ENCODE measurements at regions not wholly inside any gene's neighbourhood (a gene's known extent, or its start where the extent isn't known, plus 50 kb on each side); places are given as distances from the start of the nearest gene placed in this dataset.
A peak's percentile ranks its signal among the peaks of the same experiment; 100 is the strongest.
"Not testable (repeated sequence)": the region's sequence is repeated elsewhere in the genome, so short reads cannot be mapped to it uniquely, and the experiment has no call there.

GRCh38 chr6:144510859-144511258 is 225.7 kb downstream of the UTRN start:
- DNase-seq (no peak), ATAC-seq (replicated peaks in 1 of 2) (no peak)
- peaks cover 2 to 4% of the 10 kb centered on the region in 2 donors for H3K9me3 Mint-ChIP-seq
- H3K4me1 Mint-ChIP-seq (ENCODE audit: low read depth), result no peaks in the 10 kb centered on the region
- H3K27ac Mint-ChIP-seq, result no peak overlapping the region
- no peak overlapping the region for H3K4me3 Mint-ChIP-seq
- peaks cover 7 to 22% of the 10 kb centered on the region in 2 donors for H3K36me3 Mint-ChIP-seq (ENCODE audit: insufficient read depth in 2 of 2)
- no peaks in the 10 kb centered on the region for H3K27me3 Mint-ChIP-seq (ENCODE audit: low read depth)

DNA sequence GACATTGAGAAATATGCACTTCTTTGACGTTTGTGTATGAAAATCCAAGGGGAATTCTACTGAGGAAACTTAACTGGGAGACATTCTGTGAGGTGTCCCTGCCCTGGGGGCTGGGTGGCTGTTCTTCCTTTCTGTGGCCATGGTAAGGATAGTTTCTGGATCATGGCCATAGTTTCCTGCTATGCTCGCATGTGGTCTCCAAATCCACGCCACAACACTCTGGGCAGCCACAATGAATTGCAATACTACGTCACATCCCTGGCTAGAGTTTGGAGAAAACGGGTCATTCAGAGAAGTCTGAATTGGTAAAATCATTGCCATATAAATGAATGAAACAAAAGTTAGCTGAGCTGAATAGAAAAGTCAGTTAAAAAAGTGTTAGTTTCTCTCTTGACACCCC is 230.6 kb downstream of the UTRN start:
- Mint-ChIP-seq H3K4me1 (ENCODE audit: low read depth) (no peaks in the 10 kb centered on the region), H3K36me3 (ENCODE audit: insufficient read depth in 2 of 2) (peaks cover 2 to 11% of the 10 kb centered on the region in 2 donors), H3K4me3 (no peak overlapping the region), H3K27me3 (ENCODE audit: low read depth) (no peaks in the 10 kb centered on the region), H3K27ac (no peak overlapping the region), H3K9me3 (no peaks in the 10 kb centered on the region)
- no peak for DNase-seq
- ATAC-seq (replicated peaks in 1 of 2), result no peak

- H3K27ac Mint-ChIP-seq, result no peak overlapping the region
- ATAC-seq (replicated peaks in 1 of 2) (no peak), DNase-seq (no peak)
- H3K4me1 Mint-ChIP-seq (ENCODE audit: low read depth), result no peaks in the 10 kb centered on the region
- no peak overlapping the region for H3K4me3 Mint-ChIP-seq
- peaks cover 2 to 11% of the 10 kb centered on the region in 2 donors for H3K36me3 Mint-ChIP-seq (ENCODE audit: insufficient read depth in 2 of 2)
- no peaks in the 10 kb centered on the region for H3K27me3 Mint-ChIP-seq (ENCODE audit: low read depth)
- no peaks in the 10 kb centered on the region for H3K9me3 Mint-ChIP-seq
These were observed 234.3 kb downstream of the UTRN start for GRCh38 chr6:144519426-144519825.

DNA sequence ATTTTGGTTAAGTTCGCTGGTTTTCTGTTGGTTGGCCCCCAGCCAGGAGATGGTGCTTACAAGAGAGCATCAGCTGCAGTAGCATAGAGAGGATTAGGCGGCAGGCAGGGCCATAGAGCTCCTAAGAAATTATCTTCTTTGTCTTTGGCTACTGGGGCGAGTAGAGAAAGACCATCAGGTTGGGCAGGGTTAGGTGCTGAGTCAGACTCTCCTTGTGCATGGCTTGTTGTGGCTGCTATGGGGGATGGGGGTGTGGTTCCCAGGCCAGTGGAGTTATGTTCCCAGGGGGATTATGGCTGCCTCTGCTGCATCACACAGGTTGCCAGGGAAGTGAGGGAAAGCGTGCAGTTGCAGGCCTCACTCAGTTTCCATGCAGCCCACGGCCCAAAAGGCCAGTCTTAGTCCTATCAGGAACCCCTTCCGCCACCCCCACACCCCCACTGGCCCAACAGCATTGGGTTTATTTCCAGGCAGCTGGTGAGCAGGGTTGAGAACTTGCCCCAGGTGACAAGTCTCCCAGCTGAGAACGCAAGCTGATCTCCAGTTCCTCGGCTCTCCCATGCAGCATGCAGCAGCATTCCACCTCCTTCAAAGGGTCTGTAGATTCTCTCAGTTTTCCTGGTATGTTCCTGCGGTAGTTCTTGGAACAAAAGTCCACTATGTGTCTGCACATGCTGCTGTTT is 243.7 kb downstream of the UTRN start:
- ATAC-seq (replicated peaks in 1 of 2), result no peak
- DNase-seq, result no peak
- H3K4me1 Mint-ChIP-seq (ENCODE audit: low read depth), result no peaks in the 10 kb centered on the region

GRCh38 chr6:144530118-144530517 is 245.0 kb downstream of the UTRN start:
- Mint-ChIP-seq H3K36me3 (ENCODE audit: insufficient read depth in 2 of 2) (peaks cover 7 to 28% of the 10 kb centered on the region in 2 donors), H3K9me3 (peaks cover 0 to 2% of the 10 kb centered on the region in 2 donors), H3K4me3 (no peak overlapping the region), H3K27ac (no peak overlapping the region), H3K27me3 (ENCODE audit: low read depth) (no peaks in the 10 kb centered on the region), H3K4me1 (ENCODE audit: low read depth) (no peaks in the 10 kb centered on the region)
- DNase-seq, result no peak
- no peak for ATAC-seq (replicated peaks in 1 of 2)

More for the DNA sequence above, 243.7 kb downstream of the UTRN start:
- Mint-ChIP-seq H3K27me3 (ENCODE audit: low read depth) (no peaks in the 10 kb centered on the region), H3K9me3 (peaks cover 0 to 2% of the 10 kb centered on the region in 2 donors), H3K4me3 (no peak overlapping the region), H3K36me3 (ENCODE audit: insufficient read depth in 2 of 2) (peaks cover 7 to 27% of the 10 kb centered on the region in 2 donors), H3K27ac (no peak overlapping the region)

- not testable (repeated sequence) for DNase-seq; H3K4me1 Mint-ChIP-seq (ENCODE audit: low read depth); H3K27me3 Mint-ChIP-seq (ENCODE audit: low read depth); ATAC-seq (replicated peaks in 1 of 2); H3K9me3 Mint-ChIP-seq; H3K4me3 Mint-ChIP-seq
- H3K27ac Mint-ChIP-seq, result peak overlapping the region; percentile 63
- peaks cover 7 to 24% of the 10 kb centered on the region in 2 donors for H3K36me3 Mint-ChIP-seq (ENCODE audit: insufficient read depth in 2 of 2)
These were observed 247.1 kb downstream of the UTRN start for GRCh38 chr6:144532238-144532637.

GRCh38 chr6:144534180-144534579 is 249.0 kb downstream of the UTRN start:
- Mint-ChIP-seq H3K4me3 (no peak overlapping the region), H3K9me3 (peaks cover 0 to 2% of the 10 kb centered on the region in 2 donors), H3K36me3 (ENCODE audit: insufficient read depth in 2 of 2) (peaks cover 7 to 24% of the 10 kb centered on the region in 2 donors), H3K27me3 (ENCODE audit: low read depth) (no peaks in the 10 kb centered on the region), H3K4me1 (ENCODE audit: low read depth) (peaks cover 6% of the 10 kb centered on the region), H3K27ac (no peak overlapping the region)
- DNase-seq (no peak), ATAC-seq (replicated peaks in 1 of 2) (no peak)

DNA sequence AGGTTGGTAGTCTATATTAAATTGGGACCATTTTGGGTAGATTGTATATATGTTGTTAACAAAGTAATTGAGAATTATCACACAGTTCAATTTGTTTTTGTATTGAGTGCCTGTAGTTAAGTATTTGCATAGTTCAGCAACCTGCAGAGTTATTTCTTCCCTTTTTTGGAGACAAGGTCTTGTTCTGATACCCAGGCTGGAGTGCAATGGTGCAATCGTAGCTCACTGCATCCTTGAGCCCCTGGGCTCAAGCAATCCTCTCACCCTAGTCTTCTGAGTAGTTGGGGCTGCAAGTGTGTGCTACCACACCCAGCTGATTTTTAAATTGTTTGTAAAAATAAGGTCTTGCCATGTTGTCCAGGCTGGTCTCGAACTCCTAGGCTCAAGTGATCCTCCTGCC is 250.5 kb downstream of the UTRN start:
- Mint-ChIP-seq H3K9me3 (peaks cover 0 to 2% of the 10 kb centered on the region in 2 donors), H3K4me1 (ENCODE audit: low read depth) (peaks cover 6% of the 10 kb centered on the region), H3K27ac (no peak overlapping the region), H3K27me3 (ENCODE audit: low read depth) (no peaks in the 10 kb centered on the region), H3K4me3 (no peak overlapping the region), H3K36me3 (ENCODE audit: insufficient read depth in 2 of 2) (peaks cover 5 to 19% of the 10 kb centered on the region in 2 donors)
- DNase-seq (no peak), ATAC-seq (replicated peaks in 1 of 2) (no peak)

DNA sequence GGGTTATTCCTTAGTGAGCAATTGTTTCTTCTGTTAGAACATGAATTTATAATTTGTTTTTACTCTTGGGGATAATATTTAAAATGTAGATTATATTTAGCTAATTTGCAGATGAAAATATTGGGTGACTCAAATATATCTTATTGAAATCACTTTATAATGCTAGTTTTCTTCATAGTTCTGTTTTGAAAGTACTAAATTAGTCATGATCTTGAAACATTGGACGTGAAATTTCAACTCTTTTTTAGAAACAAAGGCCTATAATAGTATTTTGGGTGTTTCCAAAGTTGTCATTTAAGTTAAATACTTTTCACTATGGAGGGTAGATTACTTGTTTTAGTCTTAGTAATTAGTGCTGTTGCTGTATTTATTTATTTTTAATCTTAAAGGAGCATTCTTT is 250.9 kb downstream of the UTRN start:
- H3K9me3 Mint-ChIP-seq, result peaks cover 0 to 2% of the 10 kb centered on the region in 2 donors
- no peaks in the 10 kb centered on the region for H3K27me3 Mint-ChIP-seq (ENCODE audit: low read depth)
- DNase-seq (no peak), ATAC-seq (replicated peaks in 1 of 2) (no peak)
- H3K27ac Mint-ChIP-seq, result peak overlapping the region; percentile 15
- H3K36me3 Mint-ChIP-seq (ENCODE audit: insufficient read depth in 2 of 2), result peaks cover 4 to 15% of the 10 kb centered on the region in 2 donors
- no peak overlapping the region for H3K4me3 Mint-ChIP-seq
- H3K4me1 Mint-ChIP-seq (ENCODE audit: low read depth), result peaks cover 6% of the 10 kb centered on the region

GRCh38 chr6:144543006-144543871 is 258.1 kb downstream of the UTRN start:
- ATAC-seq (replicated peaks in 1 of 2) (peak in 1 of 2 donors; percentile 38), DNase-seq (peak; percentile 4 to 20)
- peaks cover 9 to 20% of the 10 kb centered on the region in 2 donors for H3K36me3 Mint-ChIP-seq (ENCODE audit: insufficient read depth in 2 of 2)
- peak overlapping the region in 1 of 2 donors; percentile 38 for H3K4me3 Mint-ChIP-seq
- H3K27ac Mint-ChIP-seq, result peak overlapping the region; percentile 64
- peaks cover 0 to 5% of the 10 kb centered on the region in 2 donors for H3K9me3 Mint-ChIP-seq
- no peaks in the 10 kb centered on the region for H3K27me3 Mint-ChIP-seq (ENCODE audit: low read depth)
- H3K4me1 Mint-ChIP-seq (ENCODE audit: low read depth), result peaks cover 18% of the 10 kb centered on the region

GRCh38 chr6:144544266-144544830 is 259.2 kb downstream of the UTRN start:
- no peaks in the 10 kb centered on the region for H3K27me3 Mint-ChIP-seq (ENCODE audit: low read depth)
- ATAC-seq (replicated peaks in 1 of 2) (peak; percentile 98 to 99), DNase-seq (peak; percentile 26 to 31)
- peaks cover 18% of the 10 kb centered on the region for H3K4me1 Mint-ChIP-seq (ENCODE audit: low read depth)
- peaks cover 0 to 5% of the 10 kb centered on the region in 2 donors for H3K9me3 Mint-ChIP-seq
- peaks cover 10 to 22% of the 10 kb centered on the region in 2 donors for H3K36me3 Mint-ChIP-seq (ENCODE audit: insufficient read depth in 2 of 2)
- peak overlapping the region; percentile 20 to 71 for H3K4me3 Mint-ChIP-seq
- peak overlapping the region; percentile 68 for H3K27ac Mint-ChIP-seq

DNA sequence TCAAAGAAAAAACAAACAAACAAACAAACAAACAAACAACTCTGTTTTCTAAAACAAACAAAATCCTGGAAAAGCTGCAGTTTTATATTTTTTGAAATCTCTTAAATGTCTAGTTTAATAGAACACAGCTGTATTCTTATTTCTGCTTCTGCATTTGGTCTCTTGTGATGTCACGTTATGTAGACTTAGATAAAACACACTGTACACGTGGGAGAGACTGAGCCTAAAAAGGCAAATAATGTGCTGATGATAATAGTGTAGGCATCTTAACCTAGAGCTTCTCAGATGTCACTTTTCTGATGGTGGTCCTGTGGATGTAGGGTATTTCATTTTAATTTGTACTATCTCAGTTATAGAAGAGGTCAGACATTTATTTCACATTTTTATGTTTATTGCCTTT is 261.7 kb downstream of the UTRN start:
- H3K4me3 Mint-ChIP-seq, result no peak overlapping the region
- H3K36me3 Mint-ChIP-seq (ENCODE audit: insufficient read depth in 2 of 2), result peaks cover 13 to 26% of the 10 kb centered on the region in 2 donors
- peaks cover 18% of the 10 kb centered on the region for H3K4me1 Mint-ChIP-seq (ENCODE audit: low read depth)
- peaks cover 0 to 5% of the 10 kb centered on the region in 2 donors for H3K9me3 Mint-ChIP-seq
- no peak for ATAC-seq (replicated peaks in 1 of 2)
- no peak for DNase-seq
- H3K27ac Mint-ChIP-seq, result no peak overlapping the region
- no peaks in the 10 kb centered on the region for H3K27me3 Mint-ChIP-seq (ENCODE audit: low read depth)

DNA sequence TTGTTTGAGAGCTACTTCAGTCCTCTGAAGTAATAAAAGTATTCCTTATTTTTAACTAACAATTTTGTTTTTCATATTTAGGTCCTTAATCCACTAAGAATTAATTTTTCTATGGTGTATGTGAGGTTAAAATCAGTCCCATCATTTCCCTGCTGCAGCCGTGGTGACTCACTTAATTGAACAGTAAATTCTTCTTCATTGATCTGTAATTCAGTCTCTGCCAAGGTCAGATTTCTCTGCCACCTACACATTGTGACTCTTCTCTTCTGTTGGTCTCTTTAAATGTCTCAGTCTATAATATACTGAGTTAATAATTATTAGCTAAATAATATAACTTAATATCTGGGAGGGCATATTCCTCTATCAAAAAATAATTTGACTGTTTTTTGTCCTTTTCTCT is 262.3 kb downstream of the UTRN start:
- H3K9me3 Mint-ChIP-seq, result peaks cover 0 to 5% of the 10 kb centered on the region in 2 donors

More for the DNA sequence above, 262.3 kb downstream of the UTRN start:
- Mint-ChIP-seq H3K4me1 (ENCODE audit: low read depth) (peaks cover 18% of the 10 kb centered on the region), H3K27me3 (ENCODE audit: low read depth) (no peaks in the 10 kb centered on the region), H3K36me3 (ENCODE audit: insufficient read depth in 2 of 2) (peaks cover 13 to 29% of the 10 kb centered on the region in 2 donors), H3K4me3 (no peak overlapping the region), H3K27ac (no peak overlapping the region)
- DNase-seq, result no peak
- ATAC-seq (replicated peaks in 1 of 2), result no peak

All from activated T-cell treated with anti-CD3 and anti-CD28 coated beads, Interleukin-2, amount 50 U/mL, for 72 hours (primary cell).